ENCODE measurements at regions not wholly inside any gene's neighbourhood (a gene's known extent, or its start where the extent isn't known, plus 50 kb on each side); places are given as distances from the start of the nearest gene placed in this dataset.

GRCh38 chr13:109465148-109465547 is 321.2 kb downstream of the IRS2 start (continued):
- TF ChIP-seq, protein P1, sequence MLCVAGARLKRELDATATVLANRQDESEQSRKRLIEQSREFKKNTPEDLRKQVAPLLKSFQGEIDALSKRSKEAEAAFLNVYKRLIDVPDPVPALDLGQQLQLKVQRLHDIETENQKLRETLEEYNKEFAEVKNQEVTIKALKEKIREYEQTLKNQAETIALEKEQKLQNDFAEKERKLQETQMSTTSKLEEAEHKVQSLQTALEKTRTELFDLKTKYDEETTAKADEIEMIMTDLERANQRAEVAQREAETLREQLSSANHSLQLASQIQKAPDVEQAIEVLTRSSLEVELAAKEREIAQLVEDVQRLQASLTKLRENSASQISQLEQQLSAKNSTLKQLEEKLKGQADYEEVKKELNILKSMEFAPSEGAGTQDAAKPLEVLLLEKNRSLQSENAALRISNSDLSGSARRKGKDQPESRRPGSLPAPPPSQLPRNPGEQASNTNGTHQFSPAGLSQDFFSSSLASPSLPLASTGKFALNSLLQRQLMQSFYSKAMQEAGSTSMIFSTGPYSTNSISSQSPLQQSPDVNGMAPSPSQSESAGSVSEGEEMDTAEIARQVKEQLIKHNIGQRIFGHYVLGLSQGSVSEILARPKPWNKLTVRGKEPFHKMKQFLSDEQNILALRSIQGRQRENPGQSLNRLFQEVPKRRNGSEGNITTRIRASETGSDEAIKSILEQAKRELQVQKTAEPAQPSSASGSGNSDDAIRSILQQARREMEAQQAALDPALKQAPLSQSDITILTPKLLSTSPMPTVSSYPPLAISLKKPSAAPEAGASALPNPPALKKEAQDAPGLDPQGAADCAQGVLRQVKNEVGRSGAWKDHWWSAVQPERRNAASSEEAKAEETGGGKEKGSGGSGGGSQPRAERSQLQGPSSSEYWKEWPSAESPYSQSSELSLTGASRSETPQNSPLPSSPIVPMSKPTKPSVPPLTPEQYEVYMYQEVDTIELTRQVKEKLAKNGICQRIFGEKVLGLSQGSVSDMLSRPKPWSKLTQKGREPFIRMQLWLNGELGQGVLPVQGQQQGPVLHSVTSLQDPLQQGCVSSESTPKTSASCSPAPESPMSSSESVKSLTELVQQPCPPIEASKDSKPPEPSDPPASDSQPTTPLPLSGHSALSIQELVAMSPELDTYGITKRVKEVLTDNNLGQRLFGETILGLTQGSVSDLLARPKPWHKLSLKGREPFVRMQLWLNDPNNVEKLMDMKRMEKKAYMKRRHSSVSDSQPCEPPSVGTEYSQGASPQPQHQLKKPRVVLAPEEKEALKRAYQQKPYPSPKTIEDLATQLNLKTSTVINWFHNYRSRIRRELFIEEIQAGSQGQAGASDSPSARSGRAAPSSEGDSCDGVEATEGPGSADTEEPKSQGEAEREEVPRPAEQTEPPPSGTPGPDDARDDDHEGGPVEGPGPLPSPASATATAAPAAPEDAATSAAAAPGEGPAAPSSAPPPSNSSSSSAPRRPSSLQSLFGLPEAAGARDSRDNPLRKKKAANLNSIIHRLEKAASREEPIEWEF (IDR thresholded peaks at IDR 0.05; ENCODE audit: insufficient replicate concordance, low read depth, low read length), result no peak
- TF ChIP-seq SP1 (IDR thresholded peaks at IDR 0.05; ENCODE audit: low read depth, low read length) (no peak), CBX3 (IDR thresholded peaks at IDR 0.05; ENCODE audit: borderline replicate concordance, low read depth) (no peak), KAT2A (conservative IDR thresholded peaks at IDR 0.05; ENCODE audit: control insufficient read depth, low read depth, low read length) (no peak), STAT1 (conservative IDR thresholded peaks at IDR 0.05) (no peak), ZNF622 (IDR thresholded peaks at IDR 0.05) (no peak), RUNX3 (IDR thresholded peaks at IDR 0.05; ENCODE audit: low read length) (no peak), MTA3 (IDR thresholded peaks at IDR 0.05; ENCODE audit: borderline replicate concordance, low read length) (no peak), E2F8 (IDR thresholded peaks at IDR 0.05; ENCODE audit: low read depth, partially characterized antibody) (no peak)
- TF ChIP-seq, protein P2, sequence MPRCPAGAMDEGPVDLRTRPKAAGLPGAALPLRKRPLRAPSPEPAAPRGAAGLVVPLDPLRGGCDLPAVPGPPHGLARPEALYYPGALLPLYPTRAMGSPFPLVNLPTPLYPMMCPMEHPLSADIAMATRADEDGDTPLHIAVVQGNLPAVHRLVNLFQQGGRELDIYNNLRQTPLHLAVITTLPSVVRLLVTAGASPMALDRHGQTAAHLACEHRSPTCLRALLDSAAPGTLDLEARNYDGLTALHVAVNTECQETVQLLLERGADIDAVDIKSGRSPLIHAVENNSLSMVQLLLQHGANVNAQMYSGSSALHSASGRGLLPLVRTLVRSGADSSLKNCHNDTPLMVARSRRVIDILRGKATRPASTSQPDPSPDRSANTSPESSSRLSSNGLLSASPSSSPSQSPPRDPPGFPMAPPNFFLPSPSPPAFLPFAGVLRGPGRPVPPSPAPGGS (IDR thresholded peaks at IDR 0.05; ENCODE audit: borderline replicate concordance, insufficient read depth, low read depth, low read length, poor library complexity, severe bottlenecking), result no peak
- TF ChIP-seq, protein P3, sequence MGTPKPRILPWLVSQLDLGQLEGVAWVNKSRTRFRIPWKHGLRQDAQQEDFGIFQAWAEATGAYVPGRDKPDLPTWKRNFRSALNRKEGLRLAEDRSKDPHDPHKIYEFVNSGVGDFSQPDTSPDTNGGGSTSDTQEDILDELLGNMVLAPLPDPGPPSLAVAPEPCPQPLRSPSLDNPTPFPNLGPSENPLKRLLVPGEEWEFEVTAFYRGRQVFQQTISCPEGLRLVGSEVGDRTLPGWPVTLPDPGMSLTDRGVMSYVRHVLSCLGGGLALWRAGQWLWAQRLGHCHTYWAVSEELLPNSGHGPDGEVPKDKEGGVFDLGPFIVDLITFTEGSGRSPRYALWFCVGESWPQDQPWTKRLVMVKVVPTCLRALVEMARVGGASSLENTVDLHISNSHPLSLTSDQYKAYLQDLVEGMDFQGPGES (IDR thresholded peaks at IDR 0.05), result no peak

Data from GM12878 (cell line).